Suprapubic skin (tissue), 4 donors: ENCODE measurements at regions not wholly inside any gene's neighbourhood (a gene's known extent, or its start where the extent isn't known, plus 50 kb on each side); places are given as distances from the start of the nearest gene placed in this dataset.

Experiments
- DNase-seq, 2 donors: peaks; one replicate each; pipeline ENCODE4 v3.0.0-alpha.2; 2019; ENCODE audit warnings: low spot score in 2 of 2
- H3K27ac ChIP-seq: fragments of 200-600 bp; sonication (generic); one replicate; pipeline ENCODE4 v1.5.1; 2019
- H3K27me3 ChIP-seq: fragments of 200-600 bp; sonication (generic); one replicate; pipeline ENCODE4 v1.5.1; 2019
- H3K36me3 ChIP-seq: fragments of 200-600 bp; sonication (generic); one replicate; pipeline ENCODE4 v1.5.1; 2019
- H3K4me1 ChIP-seq: fragments of 200-600 bp; sonication (generic); one replicate; pipeline ENCODE4 v1.5.1; 2019
- H3K4me3 ChIP-seq: fragments of 200-600 bp; sonication (generic); one replicate; pipeline ENCODE4 v1.5.1; 2019; ENCODE audit warnings: mild to moderate bottlenecking
- H3K9me3 ChIP-seq: fragments of 200-600 bp; sonication (generic); one replicate; pipeline ENCODE4 v1.5.1; 2019
- EP300 ChIP-seq: sonication (generic); formaldehyde crosslinking; IDR thresholded peaks from one replicate; pipeline ENCODE4 v1.6.1; 2017; ENCODE audit warnings: antibody characterized with exemption
- POLR2A ChIP-seq, 2 donors: fragments of 450-650 bp; IDR thresholded peaks; one replicate each; pipeline ENCODE4 v1.6.1; 2017; ENCODE audit warnings: antibody characterized with exemption in 2 of 2, mild to moderate bottlenecking in 2 of 2, moderate library complexity in 2 of 2
- POLR2AphosphoS5 ChIP-seq, 3 donors: sonication (generic); formaldehyde crosslinking; IDR thresholded peaks; one replicate each; pipeline ENCODE4 v1.6.1; 2017; ENCODE audit warnings: antibody characterized with exemption in 3 of 3
- WGBS: methylation state at CpG from one replicate; pipeline ENCODE4 v1.1.5; 2018; 5-methylcytosine and 5-hydroxymethylcytosine counted together
- TF ChIP-seq, protein P1 (sequence below), 2 donors: fragments of 200-600 bp in 1 of 2; fragments of 450-650 bp in 1 of 2; sonication (generic) in 1 of 2; IDR thresholded peaks; one replicate each; pipeline ENCODE4 v1.5.1; 2016 to 2019; ENCODE audit warnings: antibody characterized with exemption in 2 of 2, mild to moderate bottlenecking in 1 of 2, moderate library complexity in 1 of 2

GRCh38 chr12:87720967-87721366 lies 308.2 kb downstream of the C12orf50 start:
- H3K27ac ChIP-seq, result no peak overlapping the region
- no peak overlapping the region for H3K4me3 ChIP-seq
- WGBS, result 59% methylated on average over 3 of the region's 3 CpGs
- DNase-seq, result no peak
- H3K9me3 ChIP-seq, result no peaks in the 10 kb centered on the region
- TF ChIP-seq, protein P1, sequence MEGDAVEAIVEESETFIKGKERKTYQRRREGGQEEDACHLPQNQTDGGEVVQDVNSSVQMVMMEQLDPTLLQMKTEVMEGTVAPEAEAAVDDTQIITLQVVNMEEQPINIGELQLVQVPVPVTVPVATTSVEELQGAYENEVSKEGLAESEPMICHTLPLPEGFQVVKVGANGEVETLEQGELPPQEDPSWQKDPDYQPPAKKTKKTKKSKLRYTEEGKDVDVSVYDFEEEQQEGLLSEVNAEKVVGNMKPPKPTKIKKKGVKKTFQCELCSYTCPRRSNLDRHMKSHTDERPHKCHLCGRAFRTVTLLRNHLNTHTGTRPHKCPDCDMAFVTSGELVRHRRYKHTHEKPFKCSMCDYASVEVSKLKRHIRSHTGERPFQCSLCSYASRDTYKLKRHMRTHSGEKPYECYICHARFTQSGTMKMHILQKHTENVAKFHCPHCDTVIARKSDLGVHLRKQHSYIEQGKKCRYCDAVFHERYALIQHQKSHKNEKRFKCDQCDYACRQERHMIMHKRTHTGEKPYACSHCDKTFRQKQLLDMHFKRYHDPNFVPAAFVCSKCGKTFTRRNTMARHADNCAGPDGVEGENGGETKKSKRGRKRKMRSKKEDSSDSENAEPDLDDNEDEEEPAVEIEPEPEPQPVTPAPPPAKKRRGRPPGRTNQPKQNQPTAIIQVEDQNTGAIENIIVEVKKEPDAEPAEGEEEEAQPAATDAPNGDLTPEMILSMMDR (IDR thresholded peaks at IDR 0.05), result no peak
- TF ChIP-seq POLR2AphosphoS5 (IDR thresholded peaks at IDR 0.05) (no peak), POLR2A (IDR thresholded peaks at IDR 0.05) (no peak), EP300 (no peak)
- no peaks in the 10 kb centered on the region for H3K4me1 ChIP-seq
- no peaks in the 10 kb centered on the region for H3K36me3 ChIP-seq
- no peaks in the 10 kb centered on the region for H3K27me3 ChIP-seq

DNA sequence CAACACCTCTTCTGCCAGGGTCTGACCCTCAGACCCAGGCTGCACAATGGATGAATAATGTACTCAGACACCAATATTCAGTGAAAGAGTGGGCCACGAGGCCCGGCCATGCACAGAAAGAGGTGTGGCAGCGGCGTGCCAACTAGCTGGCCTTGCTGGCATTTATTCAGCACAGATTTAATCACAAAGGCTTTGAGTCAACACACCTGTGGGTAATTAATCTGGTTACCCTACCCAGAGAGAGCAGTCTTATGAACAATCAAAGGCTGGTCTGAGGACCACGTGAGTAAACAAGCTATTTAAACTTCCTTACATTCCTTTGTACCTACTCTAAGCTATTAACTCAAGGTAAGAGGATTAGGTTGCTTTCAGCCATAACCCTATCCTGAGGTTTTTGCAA lies 324.8 kb downstream of the C12orf50 start:
- no peak for DNase-seq
- no peak overlapping the region for H3K27ac ChIP-seq
- 75% methylated on average over 5 of the region's 5 CpGs for WGBS
- no peaks in the 10 kb centered on the region for H3K27me3 ChIP-seq
- H3K9me3 ChIP-seq, result no peaks in the 10 kb centered on the region
- no peak overlapping the region for H3K4me3 ChIP-seq
- H3K36me3 ChIP-seq, result no peaks in the 10 kb centered on the region
- TF ChIP-seq EP300 (no peak), POLR2A (IDR thresholded peaks at IDR 0.05) (no peak), POLR2AphosphoS5 (IDR thresholded peaks at IDR 0.05) (no peak)
- TF ChIP-seq, protein P1 (IDR thresholded peaks at IDR 0.05), result no peak
- no peaks in the 10 kb centered on the region for H3K4me1 ChIP-seq

DNA sequence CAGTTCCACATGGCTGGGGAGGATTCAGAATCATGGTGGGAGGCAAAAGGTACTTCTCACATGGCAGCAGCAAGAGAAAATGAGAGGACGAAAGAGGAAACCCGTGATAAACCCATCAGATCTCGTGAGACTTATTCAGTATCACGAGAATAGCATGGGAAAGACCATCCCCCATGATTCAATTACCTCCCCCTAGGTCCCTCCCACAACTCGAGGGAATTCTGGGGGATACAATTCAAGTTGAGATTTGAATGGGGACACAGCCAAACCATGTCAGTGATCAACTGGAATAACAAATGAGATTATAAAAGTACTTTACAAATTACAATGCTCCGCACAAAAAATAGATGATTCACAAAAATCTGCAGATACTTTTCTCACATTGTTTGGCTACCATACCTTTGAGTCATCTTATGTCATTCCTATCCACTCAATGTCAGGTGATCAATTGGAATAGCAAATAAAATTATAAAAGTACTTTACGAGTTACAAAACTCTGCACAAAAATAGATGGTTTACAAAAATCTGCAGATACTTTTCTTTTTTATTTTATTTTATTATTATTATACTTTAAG lies 338.9 kb downstream of the C12orf50 start:
- H3K27me3 ChIP-seq, result no peaks in the 10 kb centered on the region
- no peaks in the 10 kb centered on the region for H3K4me1 ChIP-seq
- DNase-seq, result no peak
- H3K27ac ChIP-seq, result no peak overlapping the region
- H3K4me3 ChIP-seq, result no peak overlapping the region
- 84% methylated on average over 7 of the region's 7 CpGs for WGBS
- H3K9me3 ChIP-seq, result no peaks in the 10 kb centered on the region
- no peaks in the 10 kb centered on the region for H3K36me3 ChIP-seq
- no peak for TF ChIP-seq POLR2AphosphoS5 (IDR thresholded peaks at IDR 0.05)
- TF ChIP-seq POLR2A (IDR thresholded peaks at IDR 0.05), result no peak
- no peak for TF ChIP-seq EP300
- TF ChIP-seq, protein P1 (IDR thresholded peaks at IDR 0.05), result no peak

- H3K27me3 ChIP-seq, result no peaks in the 10 kb centered on the region
- no peaks in the 10 kb centered on the region for H3K36me3 ChIP-seq
- no peak for DNase-seq
- H3K9me3 ChIP-seq, result no peaks in the 10 kb centered on the region
- WGBS, result 80% methylated on average over 2 of the region's 2 CpGs
- H3K4me3 ChIP-seq, result no peak overlapping the region
- H3K27ac ChIP-seq, result no peak overlapping the region
- no peaks in the 10 kb centered on the region for H3K4me1 ChIP-seq
- TF ChIP-seq POLR2AphosphoS5 (IDR thresholded peaks at IDR 0.05) (no peak), POLR2A (IDR thresholded peaks at IDR 0.05) (no peak), EP300 (no peak)
- TF ChIP-seq, protein P1 (IDR thresholded peaks at IDR 0.05), result no peak
Measured at GRCh38 chr12:87689196-87689595, 340.0 kb downstream of the C12orf50 start.

GRCh38 chr12:87687362-87687761 lies 341.8 kb downstream of the C12orf50 start:
- 38% methylated on average over 6 of the region's 6 CpGs for WGBS
- H3K27ac ChIP-seq, result no peak overlapping the region

More at GRCh38 chr12:87687362-87687761, 341.8 kb downstream of the C12orf50 start:
- DNase-seq, result no peak
- Histone ChIP-seq H3K4me1 (no peaks in the 10 kb centered on the region), H3K4me3 (no peak overlapping the region), H3K36me3 (no peaks in the 10 kb centered on the region), H3K9me3 (no peaks in the 10 kb centered on the region), H3K27me3 (no peaks in the 10 kb centered on the region)
- no peak for TF ChIP-seq EP300
- TF ChIP-seq POLR2AphosphoS5 (IDR thresholded peaks at IDR 0.05), result no peak
- TF ChIP-seq, protein P1 (IDR thresholded peaks at IDR 0.05), result no peak
- no peak for TF ChIP-seq POLR2A (IDR thresholded peaks at IDR 0.05)
